ENCODE measurements at regions not wholly inside any gene's neighbourhood (a gene's known extent, or its start where the extent isn't known, plus 50 kb on each side); places are given as distances from the start of the nearest gene placed in this dataset.

DNA sequence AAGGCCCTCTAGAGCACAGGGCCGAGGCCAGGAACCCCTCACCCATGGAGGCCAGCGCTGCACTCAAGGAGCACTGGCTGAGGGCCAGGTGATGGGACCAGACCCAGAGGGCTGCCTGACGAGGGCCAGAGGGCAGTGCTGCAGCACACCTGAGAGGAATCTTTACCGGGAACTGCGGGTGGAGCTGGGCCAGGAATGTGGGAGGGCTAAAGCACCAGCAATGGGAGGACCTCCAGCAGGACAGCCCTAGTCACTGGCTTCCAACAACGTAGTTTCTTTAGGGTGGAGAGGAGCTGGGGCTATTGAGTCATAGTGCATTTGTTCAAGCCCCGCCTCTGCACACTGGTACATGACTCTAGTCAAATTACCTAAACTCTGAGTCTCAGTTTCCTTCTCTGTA is 143.4 kb downstream of the TMEM17 start:
- TF ChIP-seq, protein P1, sequence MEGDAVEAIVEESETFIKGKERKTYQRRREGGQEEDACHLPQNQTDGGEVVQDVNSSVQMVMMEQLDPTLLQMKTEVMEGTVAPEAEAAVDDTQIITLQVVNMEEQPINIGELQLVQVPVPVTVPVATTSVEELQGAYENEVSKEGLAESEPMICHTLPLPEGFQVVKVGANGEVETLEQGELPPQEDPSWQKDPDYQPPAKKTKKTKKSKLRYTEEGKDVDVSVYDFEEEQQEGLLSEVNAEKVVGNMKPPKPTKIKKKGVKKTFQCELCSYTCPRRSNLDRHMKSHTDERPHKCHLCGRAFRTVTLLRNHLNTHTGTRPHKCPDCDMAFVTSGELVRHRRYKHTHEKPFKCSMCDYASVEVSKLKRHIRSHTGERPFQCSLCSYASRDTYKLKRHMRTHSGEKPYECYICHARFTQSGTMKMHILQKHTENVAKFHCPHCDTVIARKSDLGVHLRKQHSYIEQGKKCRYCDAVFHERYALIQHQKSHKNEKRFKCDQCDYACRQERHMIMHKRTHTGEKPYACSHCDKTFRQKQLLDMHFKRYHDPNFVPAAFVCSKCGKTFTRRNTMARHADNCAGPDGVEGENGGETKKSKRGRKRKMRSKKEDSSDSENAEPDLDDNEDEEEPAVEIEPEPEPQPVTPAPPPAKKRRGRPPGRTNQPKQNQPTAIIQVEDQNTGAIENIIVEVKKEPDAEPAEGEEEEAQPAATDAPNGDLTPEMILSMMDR (conservative IDR thresholded peaks at IDR 0.05; ENCODE audit: low read length) = no peak
- H3K4me3 ChIP-seq (ENCODE audit: low read length) = no peak overlapping the region
- DNase-seq (ENCODE audit: low read depth) = no peak

DNA sequence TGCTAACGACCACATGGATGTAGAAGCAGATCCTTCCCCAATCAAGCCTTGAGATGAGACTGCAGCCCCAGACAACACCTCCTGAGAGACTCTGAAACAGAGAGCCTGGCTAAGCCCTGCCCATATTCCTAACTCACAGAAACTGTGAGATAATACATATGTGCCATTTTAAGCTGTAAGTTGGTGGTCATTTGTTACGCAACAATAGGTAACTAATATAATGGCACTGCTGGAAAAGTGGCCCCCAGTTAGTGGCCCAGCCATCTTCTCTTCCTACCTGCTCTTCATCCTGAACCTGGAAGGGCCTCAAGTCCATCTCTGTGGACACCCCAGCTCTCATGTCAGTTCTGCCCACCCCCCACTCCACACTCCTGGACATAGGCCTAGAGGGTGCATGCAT is 144.0 kb downstream of the TMEM17 start:
- H3K4me3 ChIP-seq (ENCODE audit: low read length) = no peak overlapping the region
- TF ChIP-seq, protein P1 (conservative IDR thresholded peaks at IDR 0.05; ENCODE audit: low read length) = no peak
- DNase-seq (ENCODE audit: low read depth) = no peak

DNA sequence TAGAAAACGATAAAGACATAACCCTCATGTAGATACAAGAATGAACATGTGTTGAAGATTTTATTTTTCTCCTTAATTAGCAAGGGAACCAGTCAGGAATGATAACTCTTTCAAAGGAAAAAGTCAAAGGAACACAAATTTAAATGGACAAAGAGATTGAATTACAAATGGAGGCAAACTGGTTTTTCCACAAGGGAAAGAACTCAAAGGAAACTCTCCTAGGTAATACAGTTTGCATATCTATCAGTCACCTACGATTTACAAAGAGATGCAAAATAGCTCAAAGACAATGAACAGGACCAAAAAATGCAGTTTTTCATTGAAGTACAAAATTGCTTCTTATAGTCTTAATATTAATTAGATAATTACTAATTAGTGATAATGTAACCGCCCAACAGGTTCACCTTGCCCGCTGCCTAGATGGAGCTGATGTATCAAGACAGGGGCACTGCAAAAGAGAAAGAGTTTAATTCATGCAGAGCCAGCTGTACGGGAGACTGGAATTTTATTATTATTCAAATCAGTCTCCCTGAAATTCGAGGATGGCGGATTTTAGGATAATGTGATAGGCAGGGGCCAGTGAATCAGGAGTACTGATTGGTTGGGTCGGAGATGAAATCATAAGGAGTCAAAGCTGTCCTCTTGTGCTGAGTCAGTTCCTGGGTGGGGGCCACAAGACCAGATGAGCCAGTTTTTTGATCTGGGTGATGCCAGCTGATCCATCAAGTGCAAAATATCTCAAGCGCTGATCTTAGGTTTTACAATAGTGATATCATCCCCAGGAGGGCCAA is 151.0 kb downstream of the TMEM17 start:
- H3K4me3 ChIP-seq (ENCODE audit: low read length) = no peak overlapping the region
- TF ChIP-seq, protein P1 (conservative IDR thresholded peaks at IDR 0.05; ENCODE audit: low read length) = no peak

DNA sequence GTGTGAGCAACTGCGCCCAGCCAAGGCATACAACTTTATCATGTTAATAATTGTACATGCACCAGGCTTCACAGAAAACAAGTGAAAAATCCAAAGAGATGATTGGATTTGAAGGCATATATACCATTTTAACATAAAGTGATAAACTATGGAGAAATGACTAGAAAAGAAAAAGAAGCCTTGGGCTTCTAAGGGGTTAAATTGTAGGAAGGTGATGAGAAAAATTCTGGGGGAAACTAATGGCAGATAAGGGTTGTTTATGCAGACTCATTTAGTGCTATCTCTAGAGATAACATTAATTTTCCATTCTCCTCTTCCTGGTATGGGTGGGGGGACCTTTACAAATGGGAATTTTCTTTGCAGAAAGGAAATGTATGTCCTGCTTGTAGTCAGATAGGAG is 154.0 kb downstream of the TMEM17 start:
- TF ChIP-seq, protein P1 (conservative IDR thresholded peaks at IDR 0.05; ENCODE audit: low read length) = no peak
- no peak overlapping the region for H3K4me3 ChIP-seq (ENCODE audit: low read length)
- no peak for DNase-seq (ENCODE audit: low read depth)

More for the DNA sequence above, 151.0 kb downstream of the TMEM17 start:
- DNase-seq (ENCODE audit: low read depth) = no peak

DNA sequence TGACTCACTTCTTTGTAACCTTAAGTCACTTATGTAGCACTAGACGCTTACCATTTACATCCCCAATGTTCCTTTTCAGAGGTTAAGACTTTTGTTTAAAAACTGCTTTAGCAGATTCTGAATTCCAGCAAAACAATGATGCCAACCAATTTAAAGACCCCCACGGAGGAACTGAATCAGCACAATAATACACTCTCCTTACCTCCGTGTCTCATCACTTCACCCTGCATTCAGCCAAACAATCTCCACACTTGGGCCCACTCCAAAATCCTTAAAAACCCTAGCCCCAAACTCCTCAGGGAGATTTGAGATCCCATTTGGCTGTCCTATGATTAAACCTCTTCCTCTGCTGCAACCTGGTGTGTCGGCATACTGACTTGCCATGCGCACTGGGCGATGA is 153.9 kb downstream of the B3GNT2 start:
- TF ChIP-seq, protein P1 (conservative IDR thresholded peaks at IDR 0.05; ENCODE audit: low read length) = no peak
- no peak for DNase-seq (ENCODE audit: low read depth)
- no peak overlapping the region for H3K4me3 ChIP-seq (ENCODE audit: low read length)

DNA sequence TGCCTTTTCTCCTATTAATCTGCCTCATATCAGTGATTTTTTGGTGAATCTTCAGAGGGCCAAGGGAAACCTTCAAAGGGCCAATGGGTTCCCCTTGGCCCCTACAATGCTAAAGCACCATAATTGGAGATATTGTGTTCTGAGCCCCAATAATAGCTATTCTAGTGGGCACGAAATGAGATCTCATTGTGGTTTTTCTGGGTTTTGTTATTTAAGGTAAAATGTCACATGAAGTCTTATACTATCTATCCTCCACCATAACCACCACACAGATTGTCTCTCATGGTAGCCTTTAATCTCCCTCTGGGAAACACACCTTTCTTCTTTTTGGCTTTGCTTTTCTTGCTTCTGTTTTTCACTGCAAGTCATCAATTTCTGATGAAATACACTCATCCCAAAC is 152.8 kb downstream of the B3GNT2 start:
- TF ChIP-seq, protein P1 (conservative IDR thresholded peaks at IDR 0.05; ENCODE audit: low read length) = no peak
- no peak for DNase-seq (ENCODE audit: low read depth)
- no peak overlapping the region for H3K4me3 ChIP-seq (ENCODE audit: low read length)

DNA sequence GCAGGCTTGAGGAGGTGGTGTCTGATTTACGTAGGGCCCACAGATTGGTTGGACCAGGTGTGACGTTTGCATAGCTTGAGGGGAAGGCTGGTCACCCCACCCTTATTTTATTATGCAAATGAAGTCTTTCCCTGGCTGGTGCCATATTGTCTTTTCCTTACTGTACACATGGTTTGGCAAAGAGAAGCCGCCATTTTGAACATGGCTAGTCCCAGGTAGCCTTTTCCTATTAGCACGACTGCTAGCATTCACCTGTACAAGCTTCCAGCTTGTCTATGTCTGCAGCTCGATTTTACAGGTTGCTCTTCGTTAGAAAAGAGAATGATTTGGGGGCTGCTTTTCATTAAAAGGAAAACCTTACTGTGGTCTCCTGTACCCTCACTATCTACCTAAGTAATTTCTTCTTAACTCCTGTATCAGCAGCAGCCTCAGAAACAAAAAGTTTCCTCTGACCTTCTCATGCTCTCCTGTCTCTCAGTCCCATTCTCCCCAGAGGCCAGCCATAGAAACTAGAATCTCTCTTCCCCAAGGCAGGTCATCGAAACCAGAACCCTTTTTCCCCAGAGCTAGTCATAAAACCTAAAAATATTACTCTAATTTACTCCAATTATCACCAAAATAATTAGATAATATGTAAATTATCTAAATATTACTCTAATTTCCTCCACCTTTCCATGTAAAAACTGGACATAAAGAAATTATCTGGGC is 151.8 kb downstream of the B3GNT2 start:
- TF ChIP-seq, protein P1 (conservative IDR thresholded peaks at IDR 0.05; ENCODE audit: low read length) = no peak
- DNase-seq (ENCODE audit: low read depth) = no peak
- no peak overlapping the region for H3K4me3 ChIP-seq (ENCODE audit: low read length)

Measured in AG10803 (cell line).